Ovary (tissue), 7 donors: ENCODE measurements at regions not wholly inside any gene's neighbourhood (a gene's known extent, or its start where the extent isn't known, plus 50 kb on each side); places are given as distances from the start of the nearest gene placed in this dataset.

ENCODE experiments used
- DNase-seq, 5 donors: peaks; one replicate each; pipeline ENCODE4 v3.0.0-alpha.2; 2019 to 2020
- H3K27ac ChIP-seq, 2 donors: fragments of 200-600 bp; one replicate each; pipeline versions ENCODE4 v1.5.1 to v1.8.0; 2019 to 2022
- H3K27me3 ChIP-seq: fragments of 200-600 bp; one replicate; pipeline ENCODE4 v1.8.0; 2022
- H3K36me3 ChIP-seq: fragments of 200-600 bp; sonication (generic); one replicate; pipeline ENCODE4 v1.5.1; 2019
- H3K4me1 ChIP-seq: one replicate; pipeline ENCODE4 v1.8.1; 2013; ENCODE audit warnings: mild to moderate bottlenecking, moderate library complexity; ENCODE audit not compliant: insufficient read depth
- H3K4me3 ChIP-seq: fragments of 200-600 bp; sonication (generic); one replicate; pipeline ENCODE4 v1.5.1; 2017
- H3K9me3 ChIP-seq, 2 donors: fragments of 200-600 bp in 1 of 2; sonication (generic) in 1 of 2; one replicate each; pipeline versions ENCODE4 v1.5.1 to v1.8.1; 2013 to 2019; ENCODE audit warnings: mild to moderate bottlenecking in 1 of 2, moderate library complexity in 1 of 2
- EP300 ChIP-seq: sonication (generic); formaldehyde crosslinking; IDR thresholded peaks from one replicate; pipeline ENCODE4 v1.6.1; 2017; ENCODE audit warnings: antibody characterized with exemption
- POLR2A ChIP-seq: fragments of 450-650 bp; IDR thresholded peaks from one replicate; pipeline ENCODE4 v1.6.1; 2017; ENCODE audit warnings: antibody characterized with exemption, mild to moderate bottlenecking, moderate library complexity
- WGBS, 3 donors: extraction: QIAGEN DNeasy Blood & Tissue Kit in 1 of 3; methylation state at CpG; one replicate each; pipeline versions ENCODE4 v1.1.5 to v1.1.7; 2013 to 2017; 5-methylcytosine and 5-hydroxymethylcytosine counted together
- intact Hi-C, 4 donors: fragments of 100-400 bp; cut with DNase I; formaldehyde crosslinking; loops; one replicate each; pipeline versions ENCODE4 v1.11.0 to v1.15.1; 2022 to 2023
- TF ChIP-seq, protein P1 (sequence below), 3 donors: fragments of 450-650 bp in 2 of 3; fragments of 200-600 bp in 1 of 3; IDR thresholded peaks; one replicate each; pipeline versions ENCODE4 v1.5.1 to v1.8.0; 2016 to 2022; ENCODE audit warnings: antibody characterized with exemption in 3 of 3, mild to moderate bottlenecking in 1 of 3
- donor health status: DM: no; HTN: no; CAD: no; lungs with moderate emphysema.
- donor health status: DM: no; HTN: no; CAD: no.
- donor health status: Bipolar disorder and iron deficiency.
- donor health status: DM: no; HTN: no; CAD: no.
- donor health status: DM: yes; HTN: yes; CAD: no.

DNA sequence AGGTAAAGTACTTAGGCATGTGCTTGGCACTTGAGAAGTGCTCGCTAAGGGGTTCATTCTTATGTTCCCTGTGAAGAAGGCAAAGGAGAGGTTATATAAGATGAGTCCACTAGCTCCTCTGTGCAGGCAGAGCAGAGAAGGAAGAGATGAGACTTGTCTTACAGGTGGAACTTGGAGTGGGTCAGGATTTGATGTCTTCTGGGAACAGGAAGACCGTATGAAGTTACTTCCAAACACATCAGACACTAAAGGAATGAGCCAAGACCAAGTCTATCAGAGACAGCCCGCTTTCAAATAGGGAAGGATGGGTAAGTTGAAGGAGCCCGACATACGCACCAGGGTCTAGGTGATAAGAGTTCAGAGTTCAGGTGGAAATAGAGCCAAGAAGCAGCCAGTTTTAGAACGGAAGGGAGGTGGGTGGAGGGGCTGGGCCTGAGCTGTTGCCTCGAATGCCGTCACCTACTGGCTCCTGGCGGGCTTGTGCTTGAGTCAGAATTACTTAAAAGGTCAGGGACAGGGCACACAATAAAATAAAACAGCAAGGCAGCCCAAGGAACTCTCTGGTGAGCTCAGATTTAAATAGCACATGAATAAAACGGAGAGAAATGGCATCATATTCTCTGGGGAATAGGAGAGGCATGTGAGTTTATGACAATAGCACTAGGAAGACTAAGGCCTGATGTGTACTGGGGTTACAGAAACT, 56.1 kb upstream of the GRB10 start:
- 25 to 40% (median 26%) methylated on average over 10 of the region's 10 CpGs for WGBS, 3 donors
- no peaks in the 10 kb centered on the region for H3K9me3 ChIP-seq
- H3K4me3 ChIP-seq, result no peak overlapping the region
- peak; percentile 34 to 61 (median 40) for DNase-seq
- H3K27ac ChIP-seq, result no peak overlapping the region
- intact Hi-C loops, result no loop called here
- no peak for TF ChIP-seq POLR2A
- TF ChIP-seq, protein P1, sequence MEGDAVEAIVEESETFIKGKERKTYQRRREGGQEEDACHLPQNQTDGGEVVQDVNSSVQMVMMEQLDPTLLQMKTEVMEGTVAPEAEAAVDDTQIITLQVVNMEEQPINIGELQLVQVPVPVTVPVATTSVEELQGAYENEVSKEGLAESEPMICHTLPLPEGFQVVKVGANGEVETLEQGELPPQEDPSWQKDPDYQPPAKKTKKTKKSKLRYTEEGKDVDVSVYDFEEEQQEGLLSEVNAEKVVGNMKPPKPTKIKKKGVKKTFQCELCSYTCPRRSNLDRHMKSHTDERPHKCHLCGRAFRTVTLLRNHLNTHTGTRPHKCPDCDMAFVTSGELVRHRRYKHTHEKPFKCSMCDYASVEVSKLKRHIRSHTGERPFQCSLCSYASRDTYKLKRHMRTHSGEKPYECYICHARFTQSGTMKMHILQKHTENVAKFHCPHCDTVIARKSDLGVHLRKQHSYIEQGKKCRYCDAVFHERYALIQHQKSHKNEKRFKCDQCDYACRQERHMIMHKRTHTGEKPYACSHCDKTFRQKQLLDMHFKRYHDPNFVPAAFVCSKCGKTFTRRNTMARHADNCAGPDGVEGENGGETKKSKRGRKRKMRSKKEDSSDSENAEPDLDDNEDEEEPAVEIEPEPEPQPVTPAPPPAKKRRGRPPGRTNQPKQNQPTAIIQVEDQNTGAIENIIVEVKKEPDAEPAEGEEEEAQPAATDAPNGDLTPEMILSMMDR (IDR thresholded peaks at IDR 0.05), result no peak
- TF ChIP-seq EP300, result no peak
- H3K4me1 ChIP-seq, result no peaks in the 10 kb centered on the region
- H3K27me3 ChIP-seq, result no peaks in the 10 kb centered on the region
- no peaks in the 10 kb centered on the region for H3K36me3 ChIP-seq

DNA sequence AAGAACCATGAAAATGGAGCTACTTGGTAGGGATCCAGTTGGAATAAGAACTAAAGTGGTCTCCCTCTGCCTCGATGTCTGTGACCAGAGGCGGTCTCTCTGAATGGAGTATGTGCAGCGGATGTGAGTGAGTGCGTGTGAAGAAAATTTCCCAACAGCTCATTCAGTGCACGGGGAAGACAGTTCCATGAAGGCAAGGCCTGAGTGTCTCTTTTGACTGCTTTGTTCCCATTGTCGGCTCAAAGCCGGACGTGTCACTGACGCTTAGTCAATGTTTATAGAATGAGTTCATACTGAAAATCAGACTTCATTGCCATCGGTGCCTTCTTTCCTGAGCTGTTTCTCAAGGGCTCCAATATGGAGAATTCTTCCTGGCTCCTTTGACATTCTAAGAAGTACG, 55.3 kb upstream of the GRB10 start:
- Histone ChIP-seq H3K4me1 (no peaks in the 10 kb centered on the region), H3K9me3 (no peaks in the 10 kb centered on the region), H3K27me3 (no peaks in the 10 kb centered on the region), H3K4me3 (no peak overlapping the region), H3K36me3 (no peaks in the 10 kb centered on the region), H3K27ac (no peak overlapping the region)
- TF ChIP-seq, protein P1 (IDR thresholded peaks at IDR 0.05), result no peak
- TF ChIP-seq POLR2A (no peak), EP300 (no peak)
- intact Hi-C loops, result no loop called here
- DNase-seq, result no peak
- WGBS, 3 donors, result 92 to 95% (median 95%) methylated on average over 11 of the region's 11 CpGs

DNA sequence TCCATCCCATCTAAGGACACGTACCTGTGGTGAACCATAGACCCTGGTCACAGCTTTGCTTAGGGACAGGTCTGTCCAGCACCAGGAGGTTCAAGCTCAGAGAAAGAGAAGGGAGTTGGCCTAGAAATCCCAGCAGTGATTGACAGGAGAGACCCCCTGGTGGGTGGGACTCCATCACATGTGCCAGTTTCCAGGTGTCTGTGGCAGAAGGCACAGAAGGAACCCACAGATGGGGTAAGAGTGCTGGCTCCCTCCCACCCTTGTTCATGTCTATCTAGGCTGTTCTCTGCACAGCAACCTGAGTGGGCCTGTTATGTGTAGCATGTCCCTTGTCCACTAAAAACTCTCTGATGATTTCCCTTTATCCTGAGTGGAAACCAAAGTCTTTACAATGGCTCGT, 54.0 kb upstream of the GRB10 start:
- Histone ChIP-seq H3K27me3 (no peaks in the 10 kb centered on the region), H3K36me3 (no peaks in the 10 kb centered on the region), H3K4me1 (no peaks in the 10 kb centered on the region), H3K9me3 (no peaks in the 10 kb centered on the region), H3K27ac (no peak overlapping the region), H3K4me3 (no peak overlapping the region)
- 77 to 94% (median 88%) methylated on average over 2 of the region's 2 CpGs for WGBS, 3 donors
- no peak for DNase-seq
- TF ChIP-seq EP300 (no peak), POLR2A (no peak)
- TF ChIP-seq, protein P1 (IDR thresholded peaks at IDR 0.05), result no peak
- intact Hi-C loops, result no loop called here

DNA sequence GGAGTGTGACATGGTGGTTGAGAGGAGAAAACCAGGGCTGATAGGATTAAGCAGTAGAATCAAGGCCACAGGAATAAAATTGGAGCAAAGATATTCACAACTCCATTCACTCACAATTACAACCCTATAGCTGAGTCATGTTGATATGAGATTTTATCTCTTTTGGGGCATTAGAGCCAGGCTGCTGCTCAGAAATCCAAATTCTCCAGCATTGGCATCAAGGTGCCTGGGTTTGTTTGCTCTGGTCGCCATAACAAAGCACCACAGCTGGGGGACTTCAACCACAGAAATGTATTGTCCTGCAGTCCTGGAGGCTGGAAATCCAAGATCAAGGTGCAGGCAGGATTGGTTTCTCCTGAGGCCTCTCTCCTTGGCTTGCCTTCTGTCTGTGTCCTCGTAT, 52.5 kb upstream of the GRB10 start:
- no peaks in the 10 kb centered on the region for H3K36me3 ChIP-seq
- 66 to 83% (median 79%) methylated on average over 2 of the region's 2 CpGs for WGBS, 3 donors
- no peak overlapping the region for H3K4me3 ChIP-seq
- H3K9me3 ChIP-seq, result no peaks in the 10 kb centered on the region
- no peaks in the 10 kb centered on the region for H3K27me3 ChIP-seq
- no peaks in the 10 kb centered on the region for H3K4me1 ChIP-seq
- no peak overlapping the region for H3K27ac ChIP-seq
- no peak for DNase-seq
- TF ChIP-seq POLR2A (no peak), EP300 (no peak)
- TF ChIP-seq, protein P1 (IDR thresholded peaks at IDR 0.05), result no peak
- intact Hi-C loops, result no loop called here
